Cardiac muscle cell (in vitro differentiated cells and primary cell): ENCODE measurements at regions not wholly inside any gene's neighbourhood (a gene's known extent, or its start where the extent isn't known, plus 50 kb on each side); places are given as distances from the start of the nearest gene placed in this dataset.

Experiments used
- DNase-seq, 2 donors: peaks; one replicate each; pipeline versions ENCODE4 v3.0.0 to v3.0.0-alpha.2; 2010 to 2017; ENCODE audit warnings: low read depth in 1 of 2, low spot score in 1 of 2
- H3K27ac ChIP-seq: fragments of 200-600 bp; sonication (generic); 2 replicates; pipeline ENCODE4 v1.5.1; 2016
- H3K27me3 ChIP-seq: fragments of 200-600 bp; sonication (generic); 2 replicates; pipeline ENCODE4 v1.6.0; 2016; ENCODE audit warnings: control low read depth
- H3K36me3 ChIP-seq: fragments of 200-600 bp; sonication (generic); 2 replicates; pipeline ENCODE4 v1.5.1; 2016; ENCODE audit warnings: control low read depth
- H3K4me1 ChIP-seq: fragments of 200-600 bp; sonication (generic); 2 replicates; pipeline ENCODE4 v1.8.1; 2017; ENCODE audit warnings: low read depth, mild to moderate bottlenecking, mixed run types
- H3K4me3 ChIP-seq: fragments of 200-600 bp; sonication (generic); 2 replicates; pipeline ENCODE4 v1.5.1; 2016; ENCODE audit warnings: mild to moderate bottlenecking
- H3K9me3 ChIP-seq: fragments of 200-600 bp; sonication (generic); 2 replicates; pipeline ENCODE4 v1.5.1; 2017; ENCODE audit warnings: low read depth, mild to moderate bottlenecking, control low read depth
- TF ChIP-seq, protein P1 (sequence below): IDR thresholded peaks from 2 replicates; pipeline ENCODE4 v1.5.1; 2012; ENCODE audit warnings: low read depth, mild to moderate bottlenecking, low read length

DNA sequence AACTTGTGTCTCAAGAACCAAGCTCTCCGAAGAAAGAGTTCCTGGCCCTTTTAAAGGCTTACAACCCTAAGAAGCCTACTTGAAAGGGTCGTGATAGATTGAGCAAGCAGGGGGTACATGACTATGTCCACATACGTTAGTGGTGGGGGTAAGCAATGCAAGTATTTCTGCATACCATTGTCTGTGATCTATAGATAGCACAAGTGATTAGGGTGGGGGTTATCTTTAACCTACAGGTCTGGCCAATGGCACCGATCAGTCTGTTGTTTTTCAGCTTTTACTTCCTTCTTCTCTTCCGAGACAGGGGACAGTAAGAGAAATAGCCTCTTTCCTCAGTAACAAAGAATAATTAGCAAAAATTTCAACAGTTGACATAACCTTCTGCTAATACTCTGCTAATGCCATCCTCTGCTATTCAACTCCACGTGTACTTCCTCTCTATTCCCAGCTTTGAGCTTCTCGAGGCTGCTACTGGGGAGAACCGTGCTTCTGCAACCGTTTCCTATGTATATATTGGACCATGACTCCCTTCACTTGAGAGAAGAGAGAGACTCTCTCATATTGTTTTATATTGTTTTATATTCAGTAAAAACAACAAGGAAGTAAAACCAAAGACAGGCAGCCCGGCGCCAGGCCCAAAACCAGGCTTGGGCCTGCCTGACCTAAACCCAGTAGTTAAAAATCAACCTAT is 727.7 kb upstream of the NCAM2 start:
- Histone ChIP-seq H3K4me3 (no peak overlapping the region), H3K36me3 (no peaks in the 10 kb centered on the region), H3K27ac (no peak overlapping the region), H3K4me1 (no peaks in the 10 kb centered on the region), H3K9me3 (no peaks in the 10 kb centered on the region), H3K27me3 (no peaks in the 10 kb centered on the region)
- TF ChIP-seq, protein P1, sequence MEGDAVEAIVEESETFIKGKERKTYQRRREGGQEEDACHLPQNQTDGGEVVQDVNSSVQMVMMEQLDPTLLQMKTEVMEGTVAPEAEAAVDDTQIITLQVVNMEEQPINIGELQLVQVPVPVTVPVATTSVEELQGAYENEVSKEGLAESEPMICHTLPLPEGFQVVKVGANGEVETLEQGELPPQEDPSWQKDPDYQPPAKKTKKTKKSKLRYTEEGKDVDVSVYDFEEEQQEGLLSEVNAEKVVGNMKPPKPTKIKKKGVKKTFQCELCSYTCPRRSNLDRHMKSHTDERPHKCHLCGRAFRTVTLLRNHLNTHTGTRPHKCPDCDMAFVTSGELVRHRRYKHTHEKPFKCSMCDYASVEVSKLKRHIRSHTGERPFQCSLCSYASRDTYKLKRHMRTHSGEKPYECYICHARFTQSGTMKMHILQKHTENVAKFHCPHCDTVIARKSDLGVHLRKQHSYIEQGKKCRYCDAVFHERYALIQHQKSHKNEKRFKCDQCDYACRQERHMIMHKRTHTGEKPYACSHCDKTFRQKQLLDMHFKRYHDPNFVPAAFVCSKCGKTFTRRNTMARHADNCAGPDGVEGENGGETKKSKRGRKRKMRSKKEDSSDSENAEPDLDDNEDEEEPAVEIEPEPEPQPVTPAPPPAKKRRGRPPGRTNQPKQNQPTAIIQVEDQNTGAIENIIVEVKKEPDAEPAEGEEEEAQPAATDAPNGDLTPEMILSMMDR: no peak
- DNase-seq: no peak

- no peak for DNase-seq
- H3K27ac ChIP-seq: no peak overlapping the region
- H3K4me3 ChIP-seq: no peak overlapping the region
- TF ChIP-seq, protein P1: no peak
- H3K9me3 ChIP-seq: no peaks in the 10 kb centered on the region
- no peaks in the 10 kb centered on the region for H3K36me3 ChIP-seq
- H3K27me3 ChIP-seq: no peaks in the 10 kb centered on the region
- H3K4me1 ChIP-seq: no peaks in the 10 kb centered on the region
Observed at GRCh38 chr21:20272791-20273362, 725.3 kb upstream of the NCAM2 start.

DNA sequence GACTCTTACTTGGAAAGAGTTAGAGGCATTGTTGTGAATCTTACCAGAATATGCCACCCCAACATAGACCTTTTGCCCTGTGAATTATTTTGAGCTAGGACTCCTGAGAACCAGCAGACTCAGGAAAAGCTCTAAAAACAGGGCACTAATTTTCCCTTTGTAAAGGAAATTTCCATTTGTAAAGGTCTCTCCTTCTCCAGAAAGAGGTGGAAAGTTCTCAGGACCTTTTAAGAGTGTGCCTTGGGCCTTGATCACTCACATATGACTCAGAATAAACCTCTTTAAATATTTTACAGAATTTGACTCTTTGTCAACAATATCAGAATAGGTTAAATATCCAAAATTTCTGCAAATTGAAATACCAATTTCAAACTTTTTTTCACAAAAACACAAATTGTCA is 721.8 kb upstream of the NCAM2 start:
- TF ChIP-seq, protein P1: no peak
- Histone ChIP-seq H3K4me1 (no peaks in the 10 kb centered on the region), H3K36me3 (no peaks in the 10 kb centered on the region), H3K27ac (no peak overlapping the region), H3K9me3 (no peaks in the 10 kb centered on the region), H3K27me3 (no peaks in the 10 kb centered on the region), H3K4me3 (no peak overlapping the region)
- no peak for DNase-seq

- no peak overlapping the region for H3K4me3 ChIP-seq
- H3K9me3 ChIP-seq: no peaks in the 10 kb centered on the region
- H3K36me3 ChIP-seq: no peaks in the 10 kb centered on the region
- DNase-seq: no peak
- H3K27ac ChIP-seq: no peak overlapping the region
- H3K27me3 ChIP-seq: no peaks in the 10 kb centered on the region
- H3K4me1 ChIP-seq: no peaks in the 10 kb centered on the region
- TF ChIP-seq, protein P1: no peak
Observed at GRCh38 chr21:20276954-20277353, 721.3 kb upstream of the NCAM2 start.

DNA sequence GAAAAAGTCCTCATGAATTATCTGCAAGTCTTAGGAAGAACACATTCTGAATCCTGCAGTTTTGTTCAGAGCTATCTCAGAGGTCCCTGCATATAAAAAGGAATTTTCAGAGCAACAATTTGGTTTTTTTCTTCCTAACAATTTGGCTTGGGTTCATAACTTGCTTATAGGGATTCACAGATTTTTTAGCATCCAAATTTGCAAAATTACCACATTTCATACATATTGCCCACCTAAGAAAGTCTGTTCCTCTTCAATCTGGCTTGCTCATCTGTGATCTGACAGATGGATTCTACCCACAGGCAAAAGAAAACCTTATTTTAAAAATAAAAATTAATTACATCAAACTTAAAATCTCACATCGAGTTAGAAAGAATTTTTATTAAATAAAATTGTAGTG is 714.4 kb upstream of the NCAM2 start:
- Histone ChIP-seq H3K4me1 (no peaks in the 10 kb centered on the region), H3K27ac (no peak overlapping the region), H3K9me3 (no peaks in the 10 kb centered on the region), H3K36me3 (no peaks in the 10 kb centered on the region), H3K4me3 (no peak overlapping the region), H3K27me3 (no peaks in the 10 kb centered on the region)
- DNase-seq: no peak
- TF ChIP-seq, protein P1: no peak
